DMS53 treated with DMSO at 0.1 percent for 48 hours (cell line): ENCODE measurements at regions not wholly inside any gene's neighbourhood (a gene's known extent, or its start where the extent isn't known, plus 50 kb on each side); places are given as distances from the start of the nearest gene placed in this dataset.

Experiments
- DNase-seq: peaks from one replicate; lab custom pipeline; 2025; ENCODE audit not compliant: unreplicated experiment; lab: John Stamatoyannopoulos, UW

GRCh38 chr2:133809485-133809884 is 241.2 kb upstream of the NCKAP5 start:
- no peak for DNase-seq

- no peak for DNase-seq
Observed at GRCh38 chr2:133810559-133810958, 242.3 kb upstream of the NCKAP5 start.

- DNase-seq: no peak
Observed at GRCh38 chr2:133811409-133812125, 243.3 kb upstream of the NCKAP5 start.

- no peak for DNase-seq
Observed at GRCh38 chr2:133812826-133813617, 244.8 kb upstream of the NCKAP5 start.

- DNase-seq: no peak
Observed at GRCh38 chr2:133814890-133815289, 246.6 kb upstream of the NCKAP5 start.

- DNase-seq: no peak
Observed at GRCh38 chr2:133816037-133816436, 247.8 kb upstream of the NCKAP5 start.

GRCh38 chr2:133817680-133818566 is 249.7 kb upstream of the NCKAP5 start:
- DNase-seq: no peak

- DNase-seq: no peak
Observed at GRCh38 chr2:133818661-133819060, 250.4 kb upstream of the NCKAP5 start.

GRCh38 chr2:133819906-133820305 is 251.6 kb upstream of the NCKAP5 start:
- no peak for DNase-seq

GRCh38 chr2:133821107-133821760 is 253.0 kb upstream of the NCKAP5 start:
- no peak for DNase-seq

- DNase-seq: no peak
Observed at GRCh38 chr2:133822517-133823225, 254.4 kb upstream of the NCKAP5 start.

- DNase-seq: no peak
Observed at GRCh38 chr2:133823226-133823550, 254.9 kb upstream of the NCKAP5 start.

- DNase-seq: no peak
Observed at GRCh38 chr2:133824869-133825268, 256.6 kb upstream of the NCKAP5 start.

- no peak for DNase-seq
Observed at GRCh38 chr2:133825778-133826177, 257.5 kb upstream of the NCKAP5 start.

GRCh38 chr2:133828913-133829312 is 260.6 kb upstream of the NCKAP5 start:
- no peak for DNase-seq

GRCh38 chr2:133829450-133830020 is 261.3 kb upstream of the NCKAP5 start:
- no peak for DNase-seq

GRCh38 chr2:133833746-133834145 is 265.5 kb upstream of the NCKAP5 start:
- DNase-seq: no peak

- no peak for DNase-seq
Observed at GRCh38 chr2:133835821-133836619, 267.8 kb upstream of the NCKAP5 start.

GRCh38 chr2:133836691-133837345 is 268.6 kb upstream of the NCKAP5 start:
- no peak for DNase-seq
